NCI-H2196 (cell line): ENCODE measurements at regions not wholly inside any gene's neighbourhood (a gene's known extent, or its start where the extent isn't known, plus 50 kb on each side); places are given as distances from the start of the nearest gene placed in this dataset.

ENCODE experiments used
- DNase-seq: peaks from one replicate; lab custom pipeline; 2025; ENCODE audit not compliant: unreplicated experiment; lab: John Stamatoyannopoulos, UW

GRCh38 chr18:73805991-73806390 lies 341.6 kb downstream of the FBXO15 start:
- DNase-seq: no peak

- no peak for DNase-seq
Observed at GRCh38 chr18:73797419-73797818, 350.2 kb downstream of the FBXO15 start.

GRCh38 chr18:73793386-73793785 lies 354.2 kb downstream of the FBXO15 start:
- DNase-seq: no peak

GRCh38 chr18:73791081-73791480 lies 356.6 kb downstream of the FBXO15 start:
- no peak for DNase-seq

GRCh38 chr18:73790587-73790986 lies 357.0 kb downstream of the FBXO15 start:
- no peak for DNase-seq

GRCh38 chr18:73787316-73787715 lies 360.3 kb downstream of the FBXO15 start:
- no peak for DNase-seq

- DNase-seq: no peak
Observed at GRCh38 chr18:73785300-73785699, 362.3 kb downstream of the FBXO15 start.

GRCh38 chr18:73784853-73785252 lies 362.8 kb downstream of the FBXO15 start:
- no peak for DNase-seq

- DNase-seq: no peak
Observed at GRCh38 chr18:73782405-73782804, 365.2 kb downstream of the FBXO15 start.

GRCh38 chr18:73780218-73780617 lies 367.4 kb downstream of the FBXO15 start:
- no peak for DNase-seq

- DNase-seq: no peak
Observed at GRCh38 chr18:73778032-73778359, 369.6 kb downstream of the FBXO15 start.

GRCh38 chr18:73777356-73778031 lies 370.1 kb downstream of the FBXO15 start:
- no peak for DNase-seq

GRCh38 chr18:73774811-73775509 lies 372.7 kb downstream of the FBXO15 start:
- no peak for DNase-seq

- no peak for DNase-seq
Observed at GRCh38 chr18:73768043-73768442, 379.6 kb downstream of the FBXO15 start.

- DNase-seq: no peak
Observed at GRCh38 chr18:73766910-73767515, 380.6 kb downstream of the FBXO15 start.

- DNase-seq: no peak
Observed at GRCh38 chr18:73758446-73758845, 389.2 kb downstream of the FBXO15 start.

- DNase-seq: no peak
Observed at GRCh38 chr18:73756256-73757091, 391.2 kb downstream of the FBXO15 start.

- no peak for DNase-seq
Observed at GRCh38 chr18:73752965-73753364, 394.7 kb downstream of the FBXO15 start.

- DNase-seq: no peak
Observed at GRCh38 chr18:73752546-73752945, 395.1 kb downstream of the FBXO15 start.

GRCh38 chr18:73750052-73750451 lies 397.6 kb downstream of the FBXO15 start:
- DNase-seq: no peak

- no peak for DNase-seq
Observed at GRCh38 chr18:73749304-73749703, 398.3 kb downstream of the FBXO15 start.

- no peak for DNase-seq
Observed at GRCh38 chr18:73748731-73749130, 398.9 kb downstream of the FBXO15 start.
